GM19372 (cell line): ENCODE measurements at regions not wholly inside any gene's neighbourhood (a gene's known extent, or its start where the extent isn't known, plus 50 kb on each side); places are given as distances from the start of the nearest gene placed in this dataset.

ENCODE experiments used
- ATAC-seq: cut with Tn5 transposase; IDR thresholded peaks from one replicate; pipeline ENCODE4 v1.9.1; 2021; ENCODE audit warnings: mild to moderate bottlenecking, low read depth, moderate library complexity; ENCODE audit not compliant: unreplicated experiment

DNA sequence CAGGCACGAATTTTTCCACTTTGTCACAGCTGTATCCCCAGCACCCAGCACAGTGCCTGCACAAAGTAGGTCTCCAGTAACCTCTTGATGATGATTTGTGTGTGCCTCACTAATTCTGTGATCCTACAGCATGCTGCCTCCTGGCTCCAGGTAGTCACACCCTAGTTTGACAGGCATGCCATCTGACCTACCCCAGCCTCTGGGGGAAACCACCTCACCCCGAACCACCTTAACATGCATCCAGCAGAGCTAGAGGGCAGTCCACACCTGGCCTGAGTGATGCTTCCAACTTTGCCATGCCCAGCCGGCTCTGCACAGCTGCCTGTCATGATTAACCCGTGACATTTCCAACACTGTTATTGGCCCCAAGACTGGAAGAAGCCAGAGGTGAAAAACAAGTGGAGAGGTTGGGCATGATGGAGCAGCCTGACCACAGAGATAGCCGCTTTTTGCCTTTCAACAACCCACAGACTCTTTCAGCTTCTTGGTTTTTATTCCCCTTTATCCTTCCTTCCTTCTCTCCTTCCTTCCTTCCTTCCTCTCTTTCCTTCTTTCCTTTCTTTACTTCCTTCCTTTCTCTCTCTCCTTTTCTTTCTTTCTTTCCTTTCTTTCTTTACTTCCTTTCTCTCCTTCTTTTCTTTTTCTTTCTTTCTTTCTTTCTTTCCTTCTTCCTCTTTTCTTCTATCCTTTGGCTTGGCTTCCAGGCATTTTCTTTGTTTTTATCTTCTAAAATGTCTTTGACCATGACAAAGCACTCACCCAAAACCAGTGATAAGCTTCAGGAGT lies 294.4 kb upstream of the SIX2 start:
- no peak for ATAC-seq

DNA sequence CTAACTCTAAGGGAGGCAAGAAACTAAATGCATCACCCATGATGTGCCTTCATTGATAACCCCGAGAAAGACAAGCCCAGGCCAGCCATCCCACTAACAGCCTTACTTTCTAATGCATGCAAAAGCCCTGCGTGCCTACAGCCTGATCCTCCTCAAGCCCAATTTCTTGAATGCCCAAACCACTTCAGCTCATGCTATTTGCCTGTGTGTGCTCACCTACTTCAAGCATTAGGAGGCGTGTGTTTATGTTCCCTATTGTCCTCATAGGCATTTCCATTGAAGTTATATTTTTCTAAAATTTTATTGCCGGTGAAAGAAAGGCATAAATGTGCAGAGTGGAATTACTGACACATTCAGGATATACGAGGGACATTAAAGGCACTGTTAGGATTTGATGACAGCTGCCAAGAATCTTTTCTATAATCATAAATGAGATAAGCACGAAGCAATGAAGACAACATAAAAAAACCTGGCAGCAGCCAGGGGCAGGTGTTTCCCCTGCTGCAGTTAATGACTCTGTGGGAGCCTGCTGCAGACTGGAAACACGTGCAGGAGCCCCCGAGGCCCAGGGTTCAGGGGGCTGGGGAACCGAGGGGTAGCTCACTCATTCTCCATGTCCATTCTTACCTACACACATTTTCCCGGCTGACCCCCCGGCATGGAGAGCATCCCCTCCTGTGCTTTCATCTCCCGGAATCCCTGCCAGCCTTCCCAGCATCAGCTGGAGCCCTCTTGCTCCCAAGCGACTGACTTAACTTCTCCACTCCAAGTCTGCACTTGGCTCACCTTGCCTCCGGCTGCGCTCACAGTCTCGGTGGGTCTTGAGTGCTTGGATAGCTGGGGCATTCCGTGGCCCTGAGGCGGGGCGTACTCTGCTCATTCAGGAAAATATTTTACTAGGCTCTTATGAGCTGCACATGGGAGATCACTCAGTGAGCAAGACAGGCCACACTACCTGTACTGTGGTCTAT lies 292.3 kb upstream of the SIX2 start:
- no peak for ATAC-seq

DNA sequence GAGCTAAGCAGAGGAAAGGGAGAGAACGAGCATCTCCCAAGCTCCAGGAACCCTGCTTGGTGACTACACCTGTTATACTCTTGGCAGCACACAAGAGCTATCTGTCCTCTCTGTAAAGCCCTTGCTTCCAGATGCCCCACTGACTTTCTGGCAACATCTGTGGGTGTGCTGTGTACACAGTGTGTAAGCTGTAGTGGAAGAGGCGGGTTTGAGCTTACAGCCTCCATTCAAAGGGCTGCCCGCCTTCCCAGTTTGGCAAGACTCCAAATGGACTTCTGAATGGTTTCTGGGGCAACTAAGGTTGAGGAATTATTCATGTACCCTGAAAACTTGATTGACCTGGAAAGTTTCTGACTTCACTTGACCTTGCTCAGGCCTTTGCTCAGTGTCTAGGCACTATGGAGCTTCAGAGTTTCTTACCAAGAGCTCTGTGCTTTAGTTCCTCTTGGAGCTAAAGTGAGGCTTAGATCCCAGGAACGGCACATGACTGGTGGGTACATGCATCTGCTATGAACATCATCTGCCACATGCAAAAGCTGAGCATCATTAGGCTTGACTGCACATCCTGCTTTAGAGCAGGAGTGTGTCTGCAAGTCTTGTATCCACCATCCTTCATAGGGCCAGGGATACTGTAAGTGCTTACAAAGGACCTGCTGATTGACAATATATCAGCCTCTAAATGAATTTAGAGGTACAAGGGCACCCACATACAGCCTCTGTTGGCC lies 290.9 kb upstream of the SIX2 start:
- ATAC-seq: no peak

DNA sequence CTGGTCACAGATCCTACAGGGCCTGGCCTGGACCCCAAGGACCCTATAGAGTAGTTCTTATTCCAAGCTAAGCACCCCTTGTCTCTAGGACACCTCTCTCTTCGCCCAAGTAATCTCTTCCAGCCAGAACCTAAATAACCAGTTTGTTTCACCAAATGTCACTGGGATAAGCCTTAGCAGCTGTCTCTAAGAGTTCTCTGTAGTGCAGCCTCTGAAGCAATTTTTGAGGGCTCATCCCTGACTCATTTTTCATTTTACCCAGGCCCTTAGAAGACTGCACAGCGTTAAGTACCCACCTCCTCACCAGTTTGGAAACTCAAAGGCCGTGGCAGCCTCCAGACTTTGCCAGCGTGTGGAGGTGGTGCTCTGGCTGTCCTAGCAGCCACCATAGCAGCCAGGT lies 290.1 kb upstream of the SIX2 start:
- no peak for ATAC-seq

DNA sequence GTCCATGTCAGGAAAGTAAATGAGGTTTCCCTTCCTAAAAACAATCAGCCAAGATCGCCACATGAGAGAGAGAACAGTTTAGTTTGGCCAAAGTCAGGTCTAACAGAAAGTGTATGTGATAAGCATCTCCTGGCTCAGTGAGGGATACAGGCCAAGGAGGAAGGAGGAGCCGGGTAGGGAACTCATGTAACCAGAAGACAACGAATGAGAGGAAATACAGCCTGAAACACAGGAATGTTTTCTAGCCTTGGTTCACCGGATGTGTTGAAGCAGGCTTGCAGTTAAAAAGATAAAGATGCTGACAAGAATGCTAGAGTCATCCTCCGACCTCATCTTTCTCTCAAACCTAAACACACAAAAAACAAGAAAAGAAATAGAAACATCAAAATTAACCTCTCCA lies 283.9 kb upstream of the SIX2 start:
- no peak for ATAC-seq

DNA sequence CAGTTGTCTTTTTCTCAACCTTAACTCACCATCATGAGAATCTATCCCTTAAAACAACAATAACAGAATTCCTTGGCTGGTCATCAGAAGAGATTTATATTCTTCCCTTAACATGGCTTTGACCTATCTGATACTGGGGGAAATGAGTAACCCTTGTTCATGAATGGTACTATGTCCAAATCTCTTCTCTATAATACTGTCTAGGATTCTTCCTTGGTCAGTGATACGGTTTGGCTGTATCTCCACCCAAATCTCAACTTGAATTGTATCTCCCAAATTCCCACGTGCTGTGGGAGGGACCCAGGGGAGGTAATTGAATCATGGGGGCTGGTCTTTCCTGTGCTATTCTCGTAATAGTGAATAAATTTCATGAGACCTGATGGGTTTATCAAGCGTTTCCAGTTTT lies 282.0 kb upstream of the SIX2 start:
- ATAC-seq: no peak

DNA sequence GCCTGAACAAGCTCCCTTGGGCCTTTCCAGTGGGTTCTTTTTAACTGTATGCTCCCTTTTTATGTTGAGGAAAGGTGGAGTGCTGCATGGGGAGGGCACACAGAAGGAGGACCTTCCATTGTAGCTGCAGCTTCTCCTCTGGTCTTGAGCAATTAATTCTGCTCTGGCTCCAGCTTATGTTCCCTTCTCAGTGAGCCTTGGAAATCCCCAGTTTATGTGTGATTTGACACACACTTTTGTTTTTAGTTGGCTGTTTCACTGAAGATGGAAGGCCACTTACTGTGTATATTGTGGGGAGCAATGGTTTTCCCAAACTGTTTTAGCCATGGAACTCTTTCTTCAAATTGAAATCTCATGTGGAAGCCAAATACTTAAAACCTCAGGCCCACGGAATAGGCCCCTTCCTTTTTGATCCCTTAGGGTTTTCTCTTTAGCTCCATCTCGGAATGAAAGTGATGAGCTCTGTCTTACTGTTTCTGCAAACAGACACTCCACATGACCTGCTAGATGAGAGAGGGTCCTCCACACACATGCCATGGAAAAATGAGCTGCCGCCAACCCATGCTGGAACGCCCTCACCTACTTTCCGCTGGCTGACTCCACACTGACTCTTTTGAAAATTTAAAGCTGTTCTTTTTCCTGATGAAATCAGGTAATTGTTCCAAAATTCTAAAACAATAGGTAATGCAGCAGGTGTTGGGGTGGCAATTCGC lies 280.9 kb upstream of the SIX2 start:
- no peak for ATAC-seq

DNA sequence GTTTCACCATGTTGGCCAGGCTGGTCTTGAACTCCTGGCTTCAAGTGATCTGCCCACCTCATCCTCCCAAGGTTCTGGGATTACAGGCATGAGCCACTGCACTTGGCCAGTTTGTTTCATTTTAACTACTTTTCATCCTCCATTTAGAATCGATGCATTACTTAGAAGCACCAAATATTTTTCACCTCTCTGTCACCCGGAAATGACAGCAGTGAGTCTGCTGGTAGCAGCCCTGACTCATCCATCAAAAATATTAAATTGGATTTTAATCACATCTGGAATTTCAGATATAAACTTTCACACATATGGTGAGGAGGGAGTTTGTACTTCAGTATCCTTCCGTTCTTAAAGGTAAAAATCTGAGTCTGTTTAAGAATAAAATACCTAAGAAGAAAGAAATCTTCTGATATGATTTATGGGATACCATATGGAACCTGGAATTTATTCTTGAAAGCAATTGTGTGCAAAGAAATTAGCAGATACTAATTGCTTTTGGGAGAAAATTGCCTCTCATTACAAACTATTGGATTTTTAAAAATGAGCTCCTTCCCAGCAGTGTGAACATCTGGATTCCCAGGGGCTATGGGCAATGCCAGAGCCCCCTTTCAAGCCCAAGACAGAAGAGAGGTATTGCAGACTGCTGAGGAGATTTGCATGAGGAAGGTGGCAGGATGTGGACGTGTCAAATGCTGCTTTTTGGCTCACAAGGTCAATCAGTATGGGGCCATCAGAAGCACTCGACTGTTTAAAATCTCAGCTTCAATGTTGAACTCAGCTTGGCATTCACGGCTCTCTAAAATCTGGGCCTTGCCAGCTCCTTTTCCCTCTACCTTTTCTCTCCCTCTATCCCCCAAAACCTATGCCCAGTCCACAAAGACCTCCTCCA lies 279.5 kb upstream of the SIX2 start:
- ATAC-seq: no peak

DNA sequence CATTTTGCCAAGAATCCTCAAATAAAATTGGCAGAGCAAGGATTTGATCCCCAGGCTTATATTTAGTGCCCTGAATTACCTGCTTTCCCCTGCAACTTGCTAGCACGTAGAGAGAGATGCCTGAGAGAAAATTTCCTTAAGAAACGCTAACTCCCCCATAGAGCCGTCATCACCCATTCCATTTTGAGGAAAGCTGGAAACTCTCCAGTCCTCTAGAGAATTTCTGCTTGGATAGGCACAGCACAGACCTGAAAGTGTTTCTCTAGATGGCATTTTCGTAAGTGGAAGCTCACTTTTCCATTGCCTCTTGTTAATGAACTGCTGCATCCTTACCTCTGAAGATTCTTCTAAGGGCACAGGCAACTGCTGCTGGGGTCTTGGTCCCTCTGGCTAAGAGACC lies 277.8 kb upstream of the SIX2 start:
- no peak for ATAC-seq

DNA sequence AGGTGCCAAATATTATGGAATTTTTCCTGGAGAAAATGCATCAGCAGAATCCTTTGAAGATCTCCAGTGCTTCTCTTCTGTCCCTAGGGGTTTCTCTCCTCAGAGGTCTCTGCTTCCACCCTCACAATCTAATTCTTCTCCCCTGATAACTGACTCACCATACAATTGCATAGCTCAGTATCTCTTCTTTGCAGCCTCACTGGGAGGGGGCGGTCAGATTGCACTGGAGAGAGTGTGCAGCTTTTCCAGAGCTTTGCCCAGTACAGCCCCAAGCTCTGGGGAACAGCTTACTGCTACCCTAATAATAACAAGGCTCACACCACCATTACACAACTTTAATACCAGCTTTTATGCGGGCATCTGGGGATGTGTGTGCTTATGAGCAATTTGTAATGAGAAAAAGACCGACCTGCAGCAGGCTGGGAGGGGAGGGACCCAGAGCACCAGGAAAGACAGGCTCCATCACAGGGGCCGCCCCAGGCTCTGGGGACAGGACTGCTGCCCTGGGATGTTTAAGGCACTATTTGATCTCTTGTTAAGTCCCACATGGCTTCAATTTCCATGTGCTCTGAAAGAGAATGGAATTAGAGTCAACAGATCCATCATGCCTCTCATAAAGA lies 276.6 kb upstream of the SIX2 start:
- no peak for ATAC-seq

DNA sequence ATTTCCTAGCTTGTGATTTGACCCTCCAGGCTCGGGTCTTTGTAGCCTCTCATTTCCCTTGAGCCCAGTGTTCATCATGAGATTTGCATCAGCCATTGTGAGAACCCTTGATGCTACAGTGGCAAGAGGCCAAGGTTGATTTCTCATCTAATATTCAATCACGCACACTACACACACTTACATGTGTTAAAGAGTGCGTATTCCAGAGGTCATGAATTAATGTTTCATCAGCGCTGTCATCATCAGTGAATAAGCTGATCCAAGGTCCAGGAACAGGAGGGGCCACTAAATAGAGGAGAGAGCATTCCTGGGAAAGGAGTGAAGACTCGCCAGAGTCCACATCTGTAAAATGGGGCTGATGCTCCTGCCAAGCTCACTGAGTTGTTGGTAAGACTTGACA lies 276.1 kb upstream of the SIX2 start:
- ATAC-seq: no peak

DNA sequence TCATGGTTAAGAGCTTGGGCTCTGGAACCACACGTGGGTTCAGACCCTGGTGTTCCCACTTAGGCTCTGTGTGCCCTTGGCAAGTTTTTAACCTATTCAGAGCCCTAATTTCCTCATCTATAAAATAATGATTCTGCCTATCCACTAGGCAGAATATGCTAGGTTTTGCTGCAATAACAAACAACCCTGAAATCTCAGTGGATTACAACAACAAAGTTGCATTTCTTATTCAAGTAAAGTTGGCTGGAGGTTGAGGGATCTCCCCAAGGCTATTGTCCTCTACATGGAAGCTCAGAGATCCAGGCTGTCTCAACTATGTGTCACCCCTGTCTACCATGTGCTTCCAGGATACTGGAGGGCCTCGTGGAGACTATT lies 275.4 kb upstream of the SIX2 start:
- no peak for ATAC-seq

DNA sequence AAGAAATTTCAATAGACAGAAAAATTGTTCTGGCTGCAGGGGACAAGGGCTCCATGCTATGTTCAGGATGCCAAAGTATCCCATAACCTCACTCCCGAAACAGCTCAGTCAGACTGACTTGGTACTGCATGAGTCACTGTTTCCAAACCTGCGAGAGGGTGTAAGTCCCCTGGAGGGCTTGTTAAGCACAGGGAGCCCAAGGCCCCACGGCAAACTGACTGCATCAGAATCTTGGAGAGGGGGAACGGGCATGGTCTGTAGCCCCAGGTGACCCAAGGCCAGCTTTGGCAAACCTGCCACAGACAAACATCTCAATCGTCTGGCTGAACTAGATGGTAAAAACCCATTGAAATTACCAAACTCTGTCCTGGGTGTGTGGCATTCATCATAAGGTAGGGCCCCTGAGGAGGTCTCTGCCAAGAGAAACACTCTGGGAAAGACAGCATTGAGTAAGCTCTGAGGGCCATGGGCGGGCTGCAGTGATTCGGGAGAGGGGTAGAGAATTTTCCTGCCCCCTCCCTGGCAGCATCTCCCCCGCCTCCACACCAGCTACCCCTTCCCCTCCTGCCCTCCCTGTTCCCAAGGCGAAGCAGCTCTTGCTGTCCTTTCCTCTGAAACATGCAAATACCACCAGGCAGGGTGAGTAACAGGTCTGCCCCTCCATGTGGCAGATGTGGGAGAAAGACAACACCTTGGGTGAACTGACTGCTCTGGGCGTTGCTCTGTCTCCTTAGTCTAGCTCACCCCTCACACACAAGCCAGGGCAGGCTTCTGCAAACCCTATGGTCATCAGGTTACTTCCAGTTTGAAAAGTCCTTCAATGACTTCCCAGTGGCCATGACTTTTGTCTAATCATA lies 274.7 kb upstream of the SIX2 start:
- ATAC-seq: no peak

DNA sequence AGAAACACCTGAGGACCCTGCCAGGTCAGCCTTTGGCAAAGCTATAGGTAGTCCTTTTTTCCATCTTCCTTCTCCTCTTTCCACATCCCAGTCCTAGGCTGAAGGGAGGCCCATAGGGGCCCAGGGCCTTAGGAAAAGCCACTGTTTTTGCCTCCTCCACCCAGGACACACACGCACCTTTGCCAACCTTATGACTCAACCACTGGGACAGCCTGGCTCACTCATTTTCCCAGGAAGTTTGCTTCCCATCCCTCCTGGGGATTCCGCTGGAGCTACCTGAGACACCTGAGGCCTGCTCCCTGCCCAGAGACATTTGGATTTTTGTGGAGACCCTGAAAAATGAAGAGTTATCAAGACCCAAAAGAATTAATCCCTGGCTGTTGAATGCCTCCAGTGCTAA lies 273.4 kb upstream of the SIX2 start:
- no peak for ATAC-seq

DNA sequence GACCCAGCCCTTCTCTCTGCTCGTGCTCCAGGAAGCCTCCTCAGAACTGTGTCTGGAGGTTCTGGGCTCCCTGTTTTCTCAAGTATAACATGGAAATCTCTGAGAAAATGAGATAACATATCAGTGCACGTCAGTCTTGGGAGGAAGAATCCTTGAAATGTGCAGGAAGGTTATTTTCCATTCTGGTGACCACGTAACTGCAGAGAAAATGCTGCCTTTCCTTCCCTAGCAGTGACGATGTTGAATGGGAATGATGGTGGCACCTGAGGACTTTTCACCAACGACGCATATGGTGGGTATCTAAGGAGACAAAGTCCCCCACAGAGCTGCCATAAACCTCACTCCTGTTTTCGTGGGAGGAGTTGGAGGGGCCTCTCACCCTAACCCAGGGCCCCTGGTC lies 272.1 kb upstream of the SIX2 start:
- no peak for ATAC-seq

DNA sequence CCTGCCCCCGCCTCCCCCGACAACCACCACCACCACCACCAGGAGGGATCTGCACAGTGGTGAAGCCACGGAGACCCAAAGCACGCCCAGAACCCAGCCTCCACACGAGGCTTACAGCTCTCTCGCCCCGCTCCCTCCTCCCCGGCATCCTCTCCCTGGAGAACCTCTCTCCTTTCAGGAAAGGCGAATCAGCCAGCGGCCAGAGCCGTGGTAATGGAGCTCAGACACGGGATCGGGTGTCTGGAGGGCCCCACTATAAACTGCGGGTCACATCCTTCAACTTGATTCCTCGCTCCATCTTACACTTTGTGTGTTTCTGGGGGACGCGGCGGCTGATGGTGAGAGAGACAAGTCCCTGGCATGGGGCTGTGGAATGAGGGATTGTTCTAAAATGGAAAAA lies 271.5 kb upstream of the SIX2 start:
- no peak for ATAC-seq

DNA sequence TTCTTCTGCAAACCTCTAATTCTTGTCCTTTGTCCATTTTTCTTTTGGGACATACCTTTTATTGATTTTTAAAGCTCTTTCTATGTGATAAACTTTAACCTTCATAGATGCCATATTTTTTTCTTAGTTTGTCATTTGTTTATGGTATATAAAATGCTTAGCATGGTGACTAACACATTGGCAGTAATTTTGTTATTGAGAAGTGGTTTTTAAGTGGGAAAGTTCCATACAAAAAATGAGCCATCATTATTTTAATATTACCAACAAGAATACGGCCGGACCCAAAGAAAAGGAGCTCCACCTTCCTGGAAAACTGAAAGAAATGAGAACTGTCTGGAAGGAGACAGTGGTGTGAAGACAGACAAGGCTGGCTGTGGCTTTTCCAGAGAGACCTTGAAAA lies 270.1 kb upstream of the SIX2 start:
- ATAC-seq: no peak

DNA sequence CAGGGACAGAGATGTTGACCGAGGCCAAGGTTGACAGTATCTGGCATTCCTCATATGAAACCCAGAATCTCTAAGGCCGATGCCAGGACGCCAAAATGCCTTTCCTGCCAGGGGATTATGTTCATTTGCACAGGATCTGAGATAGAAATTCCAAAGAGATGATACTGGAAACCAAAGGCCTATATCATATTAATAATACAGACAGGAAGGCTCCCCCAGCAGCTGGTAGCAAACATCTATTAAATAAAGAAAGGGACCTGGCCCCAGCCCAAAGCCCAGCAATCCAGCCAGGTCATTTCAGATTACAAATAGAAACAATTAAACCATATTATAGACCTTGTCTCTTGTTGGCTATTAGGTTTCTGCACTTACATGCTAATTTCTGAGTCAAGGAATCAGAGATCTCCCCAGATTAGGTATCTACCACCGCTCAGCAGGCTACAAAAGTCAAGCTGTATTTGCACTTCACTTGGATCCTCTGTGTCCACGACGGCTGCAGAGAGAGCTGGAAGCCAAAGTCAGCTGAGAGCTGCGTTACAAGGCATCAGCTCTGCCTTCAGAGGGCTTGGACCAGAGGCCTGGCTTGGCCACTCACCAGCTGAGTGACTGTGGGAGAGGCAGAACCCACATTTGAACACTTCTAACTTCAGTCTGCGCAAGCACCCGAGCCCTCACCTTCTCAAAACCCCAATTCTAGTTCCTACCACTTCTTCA lies 269.3 kb upstream of the SIX2 start:
- no peak for ATAC-seq
